Right renal cortex interstitium (tissue), 3 donors: ENCODE measurements at regions not wholly inside any gene's neighbourhood (a gene's known extent, or its start where the extent isn't known, plus 50 kb on each side); places are given as distances from the start of the nearest gene placed in this dataset.
"Not testable (repeated sequence)": the region's sequence is repeated elsewhere in the genome, so short reads cannot be mapped to it uniquely, and the experiment has no call there.

Experiments used
- DNase-seq, 3 donors: peaks; one replicate each; pipeline ENCODE4 v3.0.0-alpha.2; 2013; ENCODE audit warnings: low read depth in 3 of 3, low spot score in 2 of 3

DNA sequence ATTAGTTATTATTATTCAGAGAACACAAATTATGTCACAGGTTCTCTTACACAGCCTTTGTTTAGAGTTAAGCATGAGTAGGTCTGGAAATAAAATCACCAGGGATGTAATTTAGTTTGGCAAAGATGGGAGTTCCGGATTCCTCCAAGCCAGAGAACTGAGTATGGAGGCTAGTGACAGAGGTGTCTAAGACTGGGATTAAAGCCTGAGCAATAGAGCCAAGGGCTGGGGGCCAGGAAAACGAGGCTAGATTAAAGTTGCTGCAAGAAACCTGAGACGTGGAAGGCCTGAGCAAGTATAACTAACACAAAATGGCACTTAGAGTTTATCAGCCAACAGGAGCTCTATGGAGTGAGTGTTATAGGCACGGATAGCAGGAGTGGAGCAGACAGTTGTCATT is 381.6 kb downstream of the SRGAP2C start:
- no peak for DNase-seq

DNA sequence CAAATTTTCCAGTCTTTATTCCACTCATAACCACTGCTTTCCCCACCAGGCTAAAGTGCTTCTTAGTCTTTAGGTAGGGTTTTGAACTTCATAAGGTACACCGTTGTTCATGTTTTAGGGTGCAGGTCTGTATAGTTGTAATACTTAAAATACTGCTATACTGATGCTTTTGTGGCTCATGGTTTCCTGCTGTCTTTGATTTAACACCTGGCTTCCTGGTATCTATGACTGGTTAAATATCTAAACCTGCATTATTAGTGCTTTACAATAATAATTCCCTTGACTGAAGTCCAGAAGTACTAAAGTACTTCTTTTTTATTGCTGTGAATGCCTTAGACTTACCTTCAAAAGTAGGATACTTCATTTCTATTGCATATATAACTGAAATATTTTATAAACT is 384.7 kb downstream of the SRGAP2C start:
- no peak for DNase-seq

DNA sequence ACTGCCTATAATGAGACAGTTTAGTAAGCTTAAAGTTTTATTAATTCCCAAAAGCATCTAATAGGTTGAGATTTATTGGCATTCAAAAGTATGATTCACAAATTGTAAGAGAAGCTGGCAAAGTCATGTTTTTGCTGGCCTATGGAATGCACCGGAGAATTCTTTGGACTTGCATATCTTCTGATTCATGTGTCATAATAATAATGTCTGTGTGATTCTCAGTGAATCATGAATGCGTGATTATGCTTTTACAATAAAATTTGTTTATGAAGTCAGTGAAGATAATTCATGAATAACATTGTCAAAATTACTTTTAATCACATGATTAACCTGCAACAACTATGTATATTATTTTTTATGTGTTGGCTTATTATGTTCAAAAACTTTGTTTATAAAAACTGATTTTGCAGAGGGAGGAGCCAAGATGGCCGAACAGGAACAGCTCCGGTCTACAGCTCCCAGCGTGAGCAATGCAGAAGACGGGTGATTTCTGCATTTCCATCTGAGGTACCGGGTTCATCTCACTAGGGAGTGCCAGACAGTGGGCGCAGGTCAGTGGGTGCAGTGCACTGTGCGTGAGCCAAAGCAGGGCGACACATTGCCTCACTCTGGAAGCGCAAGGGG is 389.2 kb downstream of the SRGAP2C start:
- not testable (repeated sequence) for DNase-seq

DNA sequence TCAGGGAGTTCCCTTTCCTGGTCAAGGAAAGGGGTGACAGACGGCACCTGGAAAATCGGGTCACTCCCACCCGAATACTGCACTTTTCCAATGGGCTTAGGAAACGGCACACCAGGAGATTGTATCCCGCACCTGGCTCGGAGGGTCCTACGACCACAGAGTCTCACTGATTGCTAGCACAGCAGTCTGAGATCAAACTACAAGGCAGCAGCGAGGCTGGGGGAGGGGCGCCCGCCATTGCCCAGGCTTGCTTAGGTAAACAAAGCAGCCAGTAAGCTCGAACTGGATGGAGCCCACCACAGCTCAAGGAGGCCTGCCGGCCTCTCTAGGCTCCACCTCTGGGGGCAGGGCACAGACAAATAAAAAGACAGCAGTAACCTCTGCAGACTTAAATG is 389.7 kb downstream of the SRGAP2C start:
- DNase-seq = not testable (repeated sequence)

DNA sequence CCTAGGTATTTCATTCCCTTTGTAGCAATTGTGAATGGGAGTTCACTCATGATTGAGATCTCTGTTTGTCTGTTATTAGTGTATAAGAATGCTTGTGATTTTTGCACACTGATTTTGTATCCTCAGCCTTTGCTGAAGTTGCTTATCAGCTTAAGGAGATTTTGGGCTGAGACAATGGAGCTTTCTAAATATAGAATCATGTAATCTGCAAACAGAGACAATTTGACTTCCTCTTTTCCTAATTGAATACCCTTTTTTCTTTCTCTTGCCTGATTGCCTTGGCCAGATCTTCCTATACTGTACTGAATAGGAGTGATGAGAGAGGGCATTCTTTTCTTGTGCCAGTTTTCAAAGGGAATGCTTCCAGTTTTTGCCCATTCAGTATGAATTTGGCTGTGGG is 398.1 kb downstream of the SRGAP2C start:
- not testable (repeated sequence) for DNase-seq

DNA sequence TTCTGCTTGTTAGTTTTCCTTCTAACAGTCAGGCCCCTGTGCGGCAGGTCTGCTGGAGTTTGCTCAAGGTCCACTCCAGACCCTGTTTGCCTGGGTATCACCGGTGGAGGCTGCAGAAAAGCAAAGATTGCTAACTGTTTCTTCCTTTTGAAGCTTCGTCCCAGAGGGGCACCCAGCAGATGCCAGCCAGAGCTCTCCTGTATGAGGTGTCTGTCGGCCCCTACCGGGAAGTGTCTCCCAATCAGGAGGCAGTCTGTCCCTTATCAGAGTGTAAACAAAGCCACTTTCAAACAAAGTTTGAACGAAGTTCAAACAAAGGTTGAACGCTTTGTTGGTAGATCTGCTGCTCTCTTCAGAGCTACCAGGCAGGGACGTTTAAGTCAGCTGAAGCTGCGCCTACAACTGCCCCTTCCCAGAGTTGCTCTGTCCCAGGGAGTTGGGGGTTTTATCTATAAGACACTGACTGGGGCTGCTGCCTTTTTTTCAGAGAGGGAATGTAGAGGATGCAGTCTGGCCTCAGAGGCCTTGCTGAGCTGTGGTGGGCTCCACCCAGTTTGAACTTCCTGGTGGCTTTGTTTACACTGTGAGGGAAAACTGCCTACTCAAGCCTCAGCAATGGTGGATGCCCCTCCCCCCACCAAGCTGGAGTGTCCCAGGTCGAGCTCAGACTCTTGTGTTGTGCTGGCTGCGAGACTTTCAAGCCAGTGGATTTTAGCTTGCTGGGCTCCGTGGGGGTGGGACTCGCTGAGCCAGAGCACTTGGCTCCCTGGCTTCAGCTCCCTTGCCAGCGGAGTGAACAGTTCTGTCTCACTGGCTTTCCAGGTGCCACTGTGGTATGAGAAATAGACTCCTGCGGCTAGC is 401.8 kb downstream of the SRGAP2C start:
- no peak for DNase-seq

DNA sequence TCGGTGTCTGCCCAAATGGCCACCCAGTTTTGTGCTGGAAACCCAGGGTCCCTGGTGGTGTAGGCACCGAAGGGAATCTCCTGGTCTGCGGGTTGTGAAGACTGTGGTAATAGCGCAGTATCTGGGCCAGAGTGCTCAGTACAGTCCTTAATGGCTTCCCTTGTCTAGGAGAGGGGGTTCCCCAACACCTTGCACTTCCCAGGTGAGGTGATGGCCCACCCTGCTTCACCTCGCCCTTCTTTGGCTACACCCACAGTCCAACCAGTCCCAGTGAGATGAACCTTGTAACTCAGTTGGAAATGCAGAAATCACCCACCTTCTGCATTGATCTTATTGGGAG is 402.4 kb downstream of the SRGAP2C start:
- DNase-seq = no peak

DNA sequence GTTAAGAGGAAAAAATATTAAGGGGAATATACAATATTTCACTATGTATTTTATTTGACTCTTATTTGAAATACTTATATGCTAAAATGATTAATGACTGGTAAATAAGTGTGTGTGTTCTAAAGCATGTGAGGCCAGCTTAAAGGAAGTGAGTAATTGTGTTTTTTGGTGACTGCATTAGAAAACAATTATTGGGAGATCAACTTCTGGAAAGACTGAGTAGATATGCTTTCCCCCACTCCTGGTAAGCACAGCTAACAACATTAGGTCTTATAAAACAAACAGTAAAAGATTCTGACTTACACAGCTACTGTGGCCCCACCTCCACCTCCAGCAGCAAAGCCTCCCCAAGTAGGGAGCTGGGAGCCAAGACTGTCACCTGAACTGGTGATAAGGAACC is 403.0 kb downstream of the SRGAP2C start:
- no peak for DNase-seq

DNA sequence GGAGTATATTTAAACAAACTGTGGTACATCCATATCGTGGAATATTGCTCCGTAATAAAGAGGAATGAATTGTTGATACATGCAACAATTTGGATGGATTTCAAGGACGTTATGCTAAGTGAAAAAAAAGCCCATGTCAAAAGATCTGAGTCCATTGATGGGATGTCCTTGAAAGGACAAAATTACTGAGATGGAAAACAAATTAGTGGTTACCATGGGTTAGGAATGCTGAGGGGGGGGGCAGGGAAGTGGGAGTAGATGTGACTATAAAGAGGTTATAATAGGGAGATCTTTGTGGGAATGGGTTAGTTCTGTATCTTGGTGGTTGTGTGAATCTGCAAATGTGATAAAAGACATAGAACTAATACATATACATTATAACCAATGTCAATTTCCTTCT is 409.3 kb downstream of the SRGAP2C start:
- DNase-seq = no peak

DNA sequence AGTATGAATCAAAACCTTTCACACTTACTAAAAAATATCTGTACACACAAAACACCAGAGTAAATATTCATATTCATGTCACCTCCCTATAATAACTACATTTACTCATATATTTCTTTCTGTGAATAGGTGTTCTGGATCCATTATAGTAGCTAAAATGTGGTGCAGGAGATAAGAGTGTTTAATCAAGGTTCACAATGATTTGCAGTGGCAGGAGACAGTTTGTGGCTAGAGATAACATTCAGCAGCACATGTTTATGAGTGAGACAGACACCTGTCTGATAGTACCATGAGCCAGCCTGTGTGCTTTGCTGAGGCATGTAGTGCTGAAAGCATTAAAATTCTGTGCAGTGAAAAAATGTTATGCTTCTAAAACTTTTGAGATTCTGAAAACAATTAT is 410.3 kb downstream of the SRGAP2C start:
- no peak for DNase-seq

DNA sequence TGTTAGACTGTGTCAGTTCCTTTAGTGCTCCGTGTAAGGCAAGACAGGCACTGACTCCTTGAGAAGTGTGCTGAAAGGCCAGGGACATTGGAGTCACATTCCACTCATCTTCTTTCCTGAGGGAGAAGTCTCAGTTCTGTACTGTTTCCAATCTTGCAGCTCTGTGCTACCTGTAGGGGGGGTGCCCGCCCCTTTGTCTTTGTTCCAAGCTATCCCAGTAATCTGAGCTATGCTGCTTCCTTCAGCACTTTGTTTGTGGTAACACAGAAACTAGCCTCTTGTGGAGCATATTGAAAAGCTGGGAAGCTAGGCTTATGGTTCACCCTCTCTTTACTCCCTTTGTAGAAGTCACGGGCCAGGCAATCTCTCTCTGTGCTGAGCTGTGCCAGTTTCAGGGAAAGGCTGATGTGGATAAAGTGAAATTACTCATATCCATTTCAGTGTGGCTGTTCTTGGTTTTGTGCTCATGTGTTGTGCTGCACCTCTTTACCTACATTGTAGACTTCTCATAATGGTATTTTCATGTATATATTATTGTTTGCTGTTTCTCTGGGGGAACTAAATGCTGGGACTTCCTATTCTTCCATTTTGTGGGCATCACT is 420.2 kb downstream of the SRGAP2C start:
- not testable (repeated sequence) for DNase-seq

DNA sequence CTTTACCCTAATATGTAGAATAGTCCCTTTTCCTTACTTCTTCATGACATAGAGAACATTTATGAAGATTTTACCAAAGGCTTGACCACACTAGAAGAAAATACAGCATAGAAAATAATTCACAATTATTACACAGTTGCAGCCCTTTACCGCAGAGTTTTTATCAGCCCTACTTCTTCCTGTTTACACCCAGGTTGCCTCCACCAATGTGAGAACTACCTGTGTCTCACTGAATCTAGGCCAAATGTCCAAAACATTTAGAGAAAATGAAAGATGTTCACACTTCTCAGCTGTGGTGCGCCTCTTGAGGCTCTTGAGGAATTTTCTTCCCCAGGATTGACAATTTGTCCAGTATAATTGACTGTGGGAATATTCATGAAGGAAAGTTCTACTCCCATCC is 422.7 kb downstream of the SRGAP2C start:
- not testable (repeated sequence) for DNase-seq
